ENCODE measurements at regions not wholly inside any gene's neighbourhood (a gene's known extent, or its start where the extent isn't known, plus 50 kb on each side); places are given as distances from the start of the nearest gene placed in this dataset.

- Histone ChIP-seq H3K4me1 (ENCODE audit: control insufficient read depth in 2 of 3, insufficient read depth in 2 of 3, low read depth in 1 of 3, low read length in 3 of 3) (peaks cover 0 to 9% (median 0%) of the 10 kb centered on the region in 3 donors), H3K36me3 (ENCODE audit: control insufficient read depth in 2 of 3, insufficient read depth in 3 of 3, low read length in 3 of 3) (no peaks in the 10 kb centered on the region), H3K27ac (ENCODE audit: low read depth in 2 of 2, low read length in 2 of 2) (no peak overlapping the region), H3K9ac (ENCODE audit: low read length in 3 of 3) (no peak overlapping the region), H3K4me3 (ENCODE audit: low read length in 3 of 3) (no peak overlapping the region), H3K27me3 (ENCODE audit: control insufficient read depth, insufficient read depth, low read length) (no peaks in the 10 kb centered on the region), H3K9me3 (ENCODE audit: control insufficient read depth in 2 of 3, insufficient read depth in 1 of 3, low read length in 3 of 3) (no peaks in the 10 kb centered on the region)
- intact Hi-C loops (cut with DNase I), result no loop called here
- no peak for DNase-seq
- no peak for TF ChIP-seq CTCF (IDR thresholded peaks at IDR 0.05; ENCODE audit: borderline replicate concordance, extremely low read depth, insufficient read depth)
- no peak for FAIRE-seq
Measured at GRCh38 chr18:42640160-42640559, 475.3 kb downstream of the RIT2 start.

- H3K27me3 ChIP-seq (ENCODE audit: control insufficient read depth, insufficient read depth, low read length), result no peaks in the 10 kb centered on the region
- H3K4me3 ChIP-seq (ENCODE audit: low read length in 3 of 3), result no peak overlapping the region
- no peak overlapping the region for H3K9ac ChIP-seq (ENCODE audit: low read length in 3 of 3)
- no peaks in the 10 kb centered on the region for H3K9me3 ChIP-seq (ENCODE audit: control insufficient read depth in 2 of 3, insufficient read depth in 1 of 3, low read length in 3 of 3)
- no peak overlapping the region for H3K27ac ChIP-seq (ENCODE audit: low read depth in 2 of 2, low read length in 2 of 2)
- DNase-seq, result no peak
- no peaks in the 10 kb centered on the region for H3K4me1 ChIP-seq (ENCODE audit: control insufficient read depth in 2 of 3, insufficient read depth in 2 of 3, low read depth in 1 of 3, low read length in 3 of 3)
- intact Hi-C loops (cut with DNase I), result no loop called here
- no peaks in the 10 kb centered on the region for H3K36me3 ChIP-seq (ENCODE audit: control insufficient read depth in 2 of 3, insufficient read depth in 3 of 3, low read length in 3 of 3)
- TF ChIP-seq CTCF (IDR thresholded peaks at IDR 0.05; ENCODE audit: borderline replicate concordance, extremely low read depth, insufficient read depth), result no peak
- FAIRE-seq, result no peak
Measured at GRCh38 chr18:42641996-42642395, 473.5 kb downstream of the RIT2 start.

GRCh38 chr18:42644729-42645131, 470.8 kb downstream of the RIT2 start:
- Histone ChIP-seq H3K9ac (ENCODE audit: low read length in 3 of 3) (no peak overlapping the region), H3K9me3 (ENCODE audit: control insufficient read depth in 2 of 3, insufficient read depth in 1 of 3, low read length in 3 of 3) (no peaks in the 10 kb centered on the region), H3K27ac (ENCODE audit: low read depth in 2 of 2, low read length in 2 of 2) (no peak overlapping the region), H3K27me3 (ENCODE audit: control insufficient read depth, insufficient read depth, low read length) (no peaks in the 10 kb centered on the region), H3K36me3 (ENCODE audit: control insufficient read depth in 2 of 3, insufficient read depth in 3 of 3, low read length in 3 of 3) (no peaks in the 10 kb centered on the region), H3K4me3 (ENCODE audit: low read length in 3 of 3) (no peak overlapping the region), H3K4me1 (ENCODE audit: control insufficient read depth in 2 of 3, insufficient read depth in 2 of 3, low read depth in 1 of 3, low read length in 3 of 3) (no peaks in the 10 kb centered on the region)
- intact Hi-C loops (cut with DNase I), result no loop called here
- FAIRE-seq (no peak), DNase-seq (no peak)
- TF ChIP-seq CTCF (IDR thresholded peaks at IDR 0.05; ENCODE audit: borderline replicate concordance, extremely low read depth, insufficient read depth), result no peak

- no peak for TF ChIP-seq CTCF (IDR thresholded peaks at IDR 0.05; ENCODE audit: borderline replicate concordance, extremely low read depth, insufficient read depth)
- Histone ChIP-seq H3K4me3 (ENCODE audit: low read length in 3 of 3) (no peak overlapping the region), H3K9me3 (ENCODE audit: control insufficient read depth in 2 of 3, insufficient read depth in 1 of 3, low read length in 3 of 3) (peaks cover 0 to 4% (median 0%) of the 10 kb centered on the region in 3 donors), H3K9ac (ENCODE audit: low read length in 3 of 3) (no peak overlapping the region), H3K4me1 (ENCODE audit: control insufficient read depth in 2 of 3, insufficient read depth in 2 of 3, low read depth in 1 of 3, low read length in 3 of 3) (no peaks in the 10 kb centered on the region), H3K36me3 (ENCODE audit: control insufficient read depth in 2 of 3, insufficient read depth in 3 of 3, low read length in 3 of 3) (no peaks in the 10 kb centered on the region), H3K27me3 (ENCODE audit: control insufficient read depth, insufficient read depth, low read length) (no peaks in the 10 kb centered on the region), H3K27ac (ENCODE audit: low read depth in 2 of 2, low read length in 2 of 2) (no peak overlapping the region)
- FAIRE-seq (no peak), DNase-seq (no peak)
- intact Hi-C loops (cut with DNase I), result no loop called here
Measured at GRCh38 chr18:42649331-42650035, 466.0 kb downstream of the RIT2 start.
